ENCODE measurements at regions not wholly inside any gene's neighbourhood (a gene's known extent, or its start where the extent isn't known, plus 50 kb on each side); places are given as distances from the start of the nearest gene placed in this dataset.
"Not testable (repeated sequence)": the region's sequence is repeated elsewhere in the genome, so short reads cannot be mapped to it uniquely, and the experiment has no call there.

GRCh38 chr7:80018941-80019808 lies 115.5 kb upstream of the GNAI1 start:
- peak; percentile 49 for DNase-seq

GRCh38 chr7:80017101-80017698 lies 117.4 kb upstream of the GNAI1 start:
- DNase-seq, result no peak

GRCh38 chr7:80014511-80014910 lies 120.1 kb upstream of the GNAI1 start:
- DNase-seq, result peak; percentile 39

- no peak for DNase-seq
Observed at GRCh38 chr7:80008039-80008438, 126.6 kb upstream of the GNAI1 start.

- no peak for DNase-seq
Observed at GRCh38 chr7:80002865-80003264, 131.8 kb upstream of the GNAI1 start.

- no peak for DNase-seq
Observed at GRCh38 chr7:79998363-79998762, 136.3 kb upstream of the GNAI1 start.

GRCh38 chr7:79997345-79997744 lies 137.3 kb upstream of the GNAI1 start:
- DNase-seq, result no peak

- DNase-seq, result not testable (repeated sequence)
Observed at GRCh38 chr7:79995741-79996140, 138.9 kb upstream of the GNAI1 start.

- no peak for DNase-seq
Observed at GRCh38 chr7:79988653-79989052, 146.0 kb upstream of the GNAI1 start.

- DNase-seq, result no peak
Observed at GRCh38 chr7:79984210-79984609, 150.4 kb upstream of the GNAI1 start.

GRCh38 chr7:79982141-79982770 lies 152.4 kb upstream of the GNAI1 start:
- no peak for DNase-seq

- DNase-seq, result no peak
Observed at GRCh38 chr7:79980376-79980775, 154.3 kb upstream of the GNAI1 start.

GRCh38 chr7:79979437-79979836 lies 155.2 kb upstream of the GNAI1 start:
- no peak for DNase-seq

GRCh38 chr7:79977481-79977880 lies 157.2 kb upstream of the GNAI1 start:
- DNase-seq, result no peak

- DNase-seq, result not testable (repeated sequence)
Observed at GRCh38 chr7:79976711-79977020, 158.0 kb upstream of the GNAI1 start.

GRCh38 chr7:79975986-79976710 lies 158.5 kb upstream of the GNAI1 start:
- DNase-seq, result not testable (repeated sequence)

- DNase-seq, result no peak
Observed at GRCh38 chr7:79973455-79973854, 161.2 kb upstream of the GNAI1 start.

- no peak for DNase-seq
Observed at GRCh38 chr7:79971058-79971457, 163.6 kb upstream of the GNAI1 start.

- DNase-seq, result no peak
Observed at GRCh38 chr7:79968894-79969293, 165.7 kb upstream of the GNAI1 start.

- no peak for DNase-seq
Observed at GRCh38 chr7:79968077-79968648, 166.5 kb upstream of the GNAI1 start.

GRCh38 chr7:79965946-79966345 lies 168.7 kb upstream of the GNAI1 start:
- no peak for DNase-seq

- DNase-seq, result no peak
Observed at GRCh38 chr7:79964463-79964862, 170.2 kb upstream of the GNAI1 start.

GRCh38 chr7:79953130-79953529 lies 181.5 kb upstream of the GNAI1 start:
- no peak for DNase-seq
